ENCODE measurements at regions not wholly inside any gene's neighbourhood (a gene's known extent, or its start where the extent isn't known, plus 50 kb on each side); places are given as distances from the start of the nearest gene placed in this dataset.

GRCh38 chr2:147373800-147374422 lies 470.9 kb upstream of the ACVR2A start:
- TF ChIP-seq REST (IDR thresholded peaks at IDR 0.05; ENCODE audit: insufficient replicate concordance, low read depth): no peak
- TF ChIP-seq CTCF (IDR thresholded peaks at IDR 0.05; ENCODE audit: insufficient read depth, low read length): no peak
- Histone ChIP-seq H3K4me3 (replicated peaks; ENCODE audit: insufficient read depth, low read length) (no peak overlapping the region), H3K27me3 (ENCODE audit: insufficient read depth, poor library complexity, severe bottlenecking) (no peaks in the 10 kb centered on the region), H3K27ac (replicated peaks) (no peak overlapping the region)
- DNase-seq (ENCODE audit: low read depth in 1 of 2, low spot score in 1 of 2): no peak

- no peak for TF ChIP-seq SPI1 (IDR thresholded peaks at IDR 0.05; ENCODE audit: borderline replicate concordance, low read depth)
- TF ChIP-seq GABPA (IDR thresholded peaks at IDR 0.05; ENCODE audit: low read depth): no peak
- TF ChIP-seq REST (IDR thresholded peaks at IDR 0.05; ENCODE audit: insufficient replicate concordance, low read depth): no peak
- TF ChIP-seq POLR2AphosphoS5 (IDR thresholded peaks at IDR 0.05; ENCODE audit: low read depth): no peak
- no peak for TF ChIP-seq CTCF (IDR thresholded peaks at IDR 0.05; ENCODE audit: insufficient read depth, low read length)
- no peak overlapping the region for H3K4me3 ChIP-seq (replicated peaks; ENCODE audit: insufficient read depth, low read length)
- no peaks in the 10 kb centered on the region for H3K27me3 ChIP-seq (ENCODE audit: insufficient read depth, poor library complexity, severe bottlenecking)
- DNase-seq (ENCODE audit: low read depth in 1 of 2, low spot score in 1 of 2): no peak
- no peak overlapping the region for H3K27ac ChIP-seq (replicated peaks)
Observed at GRCh38 chr2:147368306-147368705, 476.5 kb upstream of the ACVR2A start.

GRCh38 chr2:147366279-147366678 lies 478.6 kb upstream of the ACVR2A start:
- no peaks in the 10 kb centered on the region for H3K27me3 ChIP-seq (ENCODE audit: insufficient read depth, poor library complexity, severe bottlenecking)
- H3K4me3 ChIP-seq (replicated peaks; ENCODE audit: insufficient read depth, low read length): no peak overlapping the region
- H3K27ac ChIP-seq (replicated peaks): no peak overlapping the region
- no peak for DNase-seq (ENCODE audit: low read depth in 1 of 2, low spot score in 1 of 2)
- TF ChIP-seq POLR2AphosphoS5 (IDR thresholded peaks at IDR 0.05; ENCODE audit: low read depth) (no peak), SPI1 (IDR thresholded peaks at IDR 0.05; ENCODE audit: borderline replicate concordance, low read depth) (no peak), CTCF (IDR thresholded peaks at IDR 0.05; ENCODE audit: insufficient read depth, low read length) (no peak), REST (IDR thresholded peaks at IDR 0.05; ENCODE audit: insufficient replicate concordance, low read depth) (no peak), GABPA (IDR thresholded peaks at IDR 0.05; ENCODE audit: low read depth) (no peak)

Data from HL-60 (cell line).